ENCODE measurements at regions not wholly inside any gene's neighbourhood (a gene's known extent, or its start where the extent isn't known, plus 50 kb on each side); places are given as distances from the start of the nearest gene placed in this dataset.

- peak; percentile 24 for DNase-seq (ENCODE audit: low read depth, low spot score)
- H3K4me3 ChIP-seq (ENCODE audit: low read length) = no peak overlapping the region
Observed at GRCh38 chr1:116311756-116312680, 61.0 kb upstream of the ATP1A1 start.

GRCh38 chr1:116312681-116313069, 60.4 kb upstream of the ATP1A1 start:
- no peak for DNase-seq (ENCODE audit: low read depth, low spot score)
- H3K4me3 ChIP-seq (ENCODE audit: low read length) = no peak overlapping the region

- no peak for DNase-seq (ENCODE audit: low read depth, low spot score)
- H3K4me3 ChIP-seq (ENCODE audit: low read length) = no peak overlapping the region
Observed at GRCh38 chr1:116313776-116314175, 59.3 kb upstream of the ATP1A1 start.

- H3K4me3 ChIP-seq (ENCODE audit: low read length) = no peak overlapping the region
- no peak for DNase-seq (ENCODE audit: low read depth, low spot score)
Observed at GRCh38 chr1:116314305-116314919, 58.6 kb upstream of the ATP1A1 start.

GRCh38 chr1:116316373-116316772, 56.7 kb upstream of the ATP1A1 start:
- no peak overlapping the region for H3K4me3 ChIP-seq (ENCODE audit: low read length)
- no peak for DNase-seq (ENCODE audit: low read depth, low spot score)

- DNase-seq (ENCODE audit: low read depth, low spot score) = no peak
- no peak overlapping the region for H3K4me3 ChIP-seq (ENCODE audit: low read length)
Observed at GRCh38 chr1:116318897-116319296, 54.1 kb upstream of the ATP1A1 start.

GRCh38 chr1:116320874-116321273, 52.2 kb upstream of the ATP1A1 start:
- DNase-seq (ENCODE audit: low read depth, low spot score) = no peak
- H3K4me3 ChIP-seq (ENCODE audit: low read length) = no peak overlapping the region

- no peak for DNase-seq (ENCODE audit: low read depth, low spot score)
- H3K4me3 ChIP-seq (ENCODE audit: low read length) = no peak overlapping the region
Observed at GRCh38 chr1:116321766-116322175, 51.3 kb upstream of the ATP1A1 start.

GRCh38 chr1:116322752-116323405, 50.2 kb upstream of the ATP1A1 start:
- DNase-seq (ENCODE audit: low read depth, low spot score) = no peak
- H3K4me3 ChIP-seq (ENCODE audit: low read length) = no peak overlapping the region
